Transverse colon (tissue), 4 donors: ENCODE measurements at regions not wholly inside any gene's neighbourhood (a gene's known extent, or its start where the extent isn't known, plus 50 kb on each side); places are given as distances from the start of the nearest gene placed in this dataset.

Source experiments
- EP300 ChIP-seq: sonication (generic); formaldehyde crosslinking; IDR thresholded peaks from one replicate; pipeline ENCODE4 v1.6.1; 2017; ENCODE audit warnings: antibody characterized with exemption, low read depth
- POLR2A ChIP-seq: fragments of 450-650 bp; IDR thresholded peaks from one replicate; pipeline ENCODE4 v1.6.1; 2016; ENCODE audit warnings: antibody characterized with exemption, mild to moderate bottlenecking, moderate library complexity
- POLR2AphosphoS5 ChIP-seq, 3 donors: sonication (generic); formaldehyde crosslinking; IDR thresholded peaks; one replicate each; pipeline ENCODE4 v1.6.1; 2016; ENCODE audit warnings: antibody characterized with exemption in 3 of 3
- TF ChIP-seq, protein P1 (sequence below), 5 experiments: fragments of 200-600 bp in 3 of 5; fragments of 450-650 bp in 2 of 5; sonication (generic) in 3 of 5; IDR thresholded peaks; 1 replicate in 2 of 5; 2 replicates in 3 of 5; pipeline ENCODE4 v1.5.1; 2016 to 2017; ENCODE audit warnings: antibody characterized with exemption in 5 of 5, inconsistent platforms in 3 of 5, mild to moderate bottlenecking in 2 of 5, moderate library complexity in 1 of 5

DNA sequence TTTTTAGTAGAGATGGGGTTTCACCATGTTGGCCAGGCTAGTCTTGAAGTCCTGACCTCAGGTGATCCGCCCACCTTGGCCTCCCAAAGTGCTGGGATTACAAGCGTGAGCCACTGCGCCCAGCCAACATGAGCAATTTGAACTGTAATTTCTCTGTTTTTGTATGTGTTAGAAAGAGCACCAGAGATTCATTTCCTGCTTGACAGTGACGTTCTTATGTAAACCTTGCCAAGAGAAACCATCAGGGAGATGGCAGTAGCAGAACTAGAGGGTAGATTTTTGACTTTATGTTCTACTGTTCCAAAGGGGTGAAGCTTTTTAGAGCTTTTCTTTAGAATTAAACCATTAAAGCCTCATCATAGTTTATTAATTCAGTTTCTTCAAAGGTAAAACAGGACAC is 148.1 kb upstream of the UMPS start:
- TF ChIP-seq, protein P1, sequence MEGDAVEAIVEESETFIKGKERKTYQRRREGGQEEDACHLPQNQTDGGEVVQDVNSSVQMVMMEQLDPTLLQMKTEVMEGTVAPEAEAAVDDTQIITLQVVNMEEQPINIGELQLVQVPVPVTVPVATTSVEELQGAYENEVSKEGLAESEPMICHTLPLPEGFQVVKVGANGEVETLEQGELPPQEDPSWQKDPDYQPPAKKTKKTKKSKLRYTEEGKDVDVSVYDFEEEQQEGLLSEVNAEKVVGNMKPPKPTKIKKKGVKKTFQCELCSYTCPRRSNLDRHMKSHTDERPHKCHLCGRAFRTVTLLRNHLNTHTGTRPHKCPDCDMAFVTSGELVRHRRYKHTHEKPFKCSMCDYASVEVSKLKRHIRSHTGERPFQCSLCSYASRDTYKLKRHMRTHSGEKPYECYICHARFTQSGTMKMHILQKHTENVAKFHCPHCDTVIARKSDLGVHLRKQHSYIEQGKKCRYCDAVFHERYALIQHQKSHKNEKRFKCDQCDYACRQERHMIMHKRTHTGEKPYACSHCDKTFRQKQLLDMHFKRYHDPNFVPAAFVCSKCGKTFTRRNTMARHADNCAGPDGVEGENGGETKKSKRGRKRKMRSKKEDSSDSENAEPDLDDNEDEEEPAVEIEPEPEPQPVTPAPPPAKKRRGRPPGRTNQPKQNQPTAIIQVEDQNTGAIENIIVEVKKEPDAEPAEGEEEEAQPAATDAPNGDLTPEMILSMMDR (IDR thresholded peaks at IDR 0.05): no peak
- TF ChIP-seq EP300 (no peak), POLR2A (no peak), POLR2AphosphoS5 (IDR thresholded peaks at IDR 0.05) (no peak)
